ENCODE measurements at regions not wholly inside any gene's neighbourhood (a gene's known extent, or its start where the extent isn't known, plus 50 kb on each side); places are given as distances from the start of the nearest gene placed in this dataset.

GRCh38 chr21:18960306-18960705, 556.7 kb upstream of the TMPRSS15 start:
- Histone ChIP-seq H3K36me3 (ENCODE audit: control insufficient read depth, insufficient read depth, low read length) (no peaks in the 10 kb centered on the region), H3K4me3 (ENCODE audit: low read depth, low read length) (no peak overlapping the region), H3K27me3 (ENCODE audit: control insufficient read depth, insufficient read depth, low read length) (no peaks in the 10 kb centered on the region)
- TF ChIP-seq CTCF (IDR thresholded peaks at IDR 0.05; ENCODE audit: insufficient read depth, low read length, poor library complexity, severe bottlenecking) = no peak
- no peak for DNase-seq (ENCODE audit: low read depth)

- no peak for DNase-seq (ENCODE audit: low read depth)
- no peak for TF ChIP-seq CTCF (IDR thresholded peaks at IDR 0.05; ENCODE audit: insufficient read depth, low read length, poor library complexity, severe bottlenecking)
- Histone ChIP-seq H3K27me3 (ENCODE audit: control insufficient read depth, insufficient read depth, low read length) (no peaks in the 10 kb centered on the region), H3K4me3 (ENCODE audit: low read depth, low read length) (no peak overlapping the region), H3K36me3 (ENCODE audit: control insufficient read depth, insufficient read depth, low read length) (no peaks in the 10 kb centered on the region)
These were observed 566.8 kb upstream of the TMPRSS15 start for GRCh38 chr21:18970416-18970815.

GRCh38 chr21:18970941-18971340, 567.4 kb upstream of the TMPRSS15 start:
- no peaks in the 10 kb centered on the region for H3K36me3 ChIP-seq (ENCODE audit: control insufficient read depth, insufficient read depth, low read length)
- TF ChIP-seq CTCF (IDR thresholded peaks at IDR 0.05; ENCODE audit: insufficient read depth, low read length, poor library complexity, severe bottlenecking) = no peak
- DNase-seq (ENCODE audit: low read depth) = no peak

GRCh38 chr21:18985584-18985983, 582.0 kb upstream of the TMPRSS15 start:
- no peak for DNase-seq (ENCODE audit: low read depth)
- TF ChIP-seq CTCF (IDR thresholded peaks at IDR 0.05; ENCODE audit: insufficient read depth, low read length, poor library complexity, severe bottlenecking) = no peak

More at GRCh38 chr21:18970941-18971340, 567.4 kb upstream of the TMPRSS15 start:
- Histone ChIP-seq H3K4me3 (ENCODE audit: low read depth, low read length) (no peak overlapping the region), H3K27me3 (ENCODE audit: control insufficient read depth, insufficient read depth, low read length) (no peaks in the 10 kb centered on the region)

GRCh38 chr21:18986197-18986596, 582.6 kb upstream of the TMPRSS15 start:
- DNase-seq (ENCODE audit: low read depth) = no peak
- no peak for TF ChIP-seq CTCF (IDR thresholded peaks at IDR 0.05; ENCODE audit: insufficient read depth, low read length, poor library complexity, severe bottlenecking)

More at GRCh38 chr21:18985584-18985983, 582.0 kb upstream of the TMPRSS15 start:
- Histone ChIP-seq H3K27me3 (ENCODE audit: control insufficient read depth, insufficient read depth, low read length) (no peaks in the 10 kb centered on the region), H3K4me3 (ENCODE audit: low read depth, low read length) (no peak overlapping the region), H3K36me3 (ENCODE audit: control insufficient read depth, insufficient read depth, low read length) (no peaks in the 10 kb centered on the region)

GRCh38 chr21:18987520-18988026, 584.0 kb upstream of the TMPRSS15 start:
- Histone ChIP-seq H3K4me3 (ENCODE audit: low read depth, low read length) (no peak overlapping the region), H3K36me3 (ENCODE audit: control insufficient read depth, insufficient read depth, low read length) (no peaks in the 10 kb centered on the region), H3K27me3 (ENCODE audit: control insufficient read depth, insufficient read depth, low read length) (no peaks in the 10 kb centered on the region)
- no peak for DNase-seq (ENCODE audit: low read depth)
- no peak for TF ChIP-seq CTCF (IDR thresholded peaks at IDR 0.05; ENCODE audit: insufficient read depth, low read length, poor library complexity, severe bottlenecking)

More at GRCh38 chr21:18986197-18986596, 582.6 kb upstream of the TMPRSS15 start:
- no peak overlapping the region for H3K4me3 ChIP-seq (ENCODE audit: low read depth, low read length)
- H3K36me3 ChIP-seq (ENCODE audit: control insufficient read depth, insufficient read depth, low read length) = no peaks in the 10 kb centered on the region
- H3K27me3 ChIP-seq (ENCODE audit: control insufficient read depth, insufficient read depth, low read length) = no peaks in the 10 kb centered on the region
